GM10248 (cell line): ENCODE measurements at regions not wholly inside any gene's neighbourhood (a gene's known extent, or its start where the extent isn't known, plus 50 kb on each side); places are given as distances from the start of the nearest gene placed in this dataset.

ENCODE experiments used
- CTCF ChIA-PET: fragments of 300-600 bp; sonication (Branson Sonifier 250); formaldehyde crosslinking; extraction: SDS; loops from one replicate; lab custom pipeline; 2021; ENCODE audit warnings: antibody characterized with exemption; lab: Yijun Ruan, JAX
- POLR2A ChIA-PET: fragments of 350-650 bp; sonication (Branson Sonifier 250); formaldehyde crosslinking; extraction: SDS; loops from one replicate; lab custom pipeline; 2020; ENCODE audit warnings: antibody characterized with exemption; lab: Yijun Ruan, JAX
- DNase-seq: peaks from one replicate; pipeline ENCODE4 v3.0.0; 2012; ENCODE audit errors: extremely low spot score
- CTCF ChIP-seq: IDR thresholded peaks from 2 replicates; pipeline ENCODE4 v1.5.1; 2012; ENCODE audit warnings: mild to moderate bottlenecking, low read depth; ENCODE audit errors: extremely low read depth, missing control alignments, control extremely low read depth

GRCh38 chr14:30005114-30005808 is 77.6 kb upstream of the PRKD1 start:
- POLR2A ChIA-PET = no interaction called here

GRCh38 chr14:30006695-30007094 is 79.0 kb upstream of the PRKD1 start:
- DNase-seq = no peak
- POLR2A ChIA-PET = no interaction called here
- TF ChIP-seq CTCF = no peak
- CTCF ChIA-PET = no interaction called here

More at GRCh38 chr14:30005114-30005808, 77.6 kb upstream of the PRKD1 start:
- CTCF ChIA-PET = no interaction called here
- peak; percentile 29 for TF ChIP-seq CTCF
- no peak for DNase-seq

- no peak for DNase-seq
- CTCF ChIA-PET = interaction anchor here (0.7 kb wide), 1 partner anchor 14 kb away, joined by 3 read pairs; no protein-coding TSS in a partner anchor
- POLR2A ChIA-PET = no interaction called here
- TF ChIP-seq CTCF = no peak
These were observed 87.8 kb upstream of the PRKD1 start for GRCh38 chr14:30015489-30015888.

GRCh38 chr14:30016002-30016401 is 88.4 kb upstream of the PRKD1 start:
- CTCF ChIA-PET = interaction anchor here (0.7 kb wide), 1 partner anchor 15 kb away, joined by 3 read pairs; no protein-coding TSS in a partner anchor
- no peak for TF ChIP-seq CTCF

GRCh38 chr14:30017370-30017993 is 89.8 kb upstream of the PRKD1 start:
- POLR2A ChIA-PET = no interaction called here

More at GRCh38 chr14:30016002-30016401, 88.4 kb upstream of the PRKD1 start:
- no peak for DNase-seq
- POLR2A ChIA-PET = no interaction called here

GRCh38 chr14:30020271-30020670 is 92.6 kb upstream of the PRKD1 start:
- TF ChIP-seq CTCF = no peak
- POLR2A ChIA-PET = no interaction called here
- DNase-seq = no peak
- CTCF ChIA-PET = no interaction called here

More at GRCh38 chr14:30017370-30017993, 89.8 kb upstream of the PRKD1 start:
- TF ChIP-seq CTCF = no peak
- DNase-seq = no peak
- CTCF ChIA-PET = no interaction called here
